ENCODE measurements at regions not wholly inside any gene's neighbourhood (a gene's known extent, or its start where the extent isn't known, plus 50 kb on each side); places are given as distances from the start of the nearest gene placed in this dataset.
A peak's percentile ranks its signal among the peaks of the same experiment; 100 is the strongest.

GRCh38 chr2:78309460-78309859 lies 716.0 kb upstream of the REG3G start:
- H3K4me1 ChIP-seq (ENCODE audit: low read depth), result no peaks in the 10 kb centered on the region
- no peak for TF ChIP-seq CTCF (IDR thresholded peaks at IDR 0.05)
- no peak for DNase-seq
- ATAC-seq, result no peak
- no peaks in the 10 kb centered on the region for H3K9me3 ChIP-seq
- intact Hi-C loops (cut with DNase I, micrococcal nuclease), result no loop called here
- H3K4me3 ChIP-seq, result no peak overlapping the region
- no peaks in the 10 kb centered on the region for H3K36me3 ChIP-seq (ENCODE audit: low read depth)

- Histone ChIP-seq H3K4me1 (ENCODE audit: low read depth) (no peaks in the 10 kb centered on the region), H3K36me3 (ENCODE audit: low read depth) (no peaks in the 10 kb centered on the region), H3K9me3 (no peaks in the 10 kb centered on the region), H3K4me3 (no peak overlapping the region)
- ATAC-seq (no peak), DNase-seq (no peak)
- intact Hi-C loops (cut with DNase I, micrococcal nuclease), result no loop called here
- no peak for TF ChIP-seq CTCF (IDR thresholded peaks at IDR 0.05)
Observed at GRCh38 chr2:78315368-78315767, 710.1 kb upstream of the REG3G start.

- H3K4me3 ChIP-seq, result no peak overlapping the region
- H3K36me3 ChIP-seq (ENCODE audit: low read depth), result no peaks in the 10 kb centered on the region
- DNase-seq, result no peak
- no peak for TF ChIP-seq CTCF (IDR thresholded peaks at IDR 0.05)
- no peaks in the 10 kb centered on the region for H3K9me3 ChIP-seq
- no peak for ATAC-seq
- H3K4me1 ChIP-seq (ENCODE audit: low read depth), result no peaks in the 10 kb centered on the region
- intact Hi-C loops (cut with DNase I, micrococcal nuclease), result no loop called here
Observed at GRCh38 chr2:78318275-78318674, 707.2 kb upstream of the REG3G start.

- Histone ChIP-seq H3K4me1 (ENCODE audit: low read depth) (no peaks in the 10 kb centered on the region), H3K36me3 (ENCODE audit: low read depth) (no peaks in the 10 kb centered on the region), H3K4me3 (no peak overlapping the region), H3K9me3 (no peaks in the 10 kb centered on the region)
- TF ChIP-seq CTCF (IDR thresholded peaks at IDR 0.05), result no peak
- ATAC-seq (no peak), DNase-seq (no peak)
- intact Hi-C loops (cut with DNase I, micrococcal nuclease), result no loop called here
Observed at GRCh38 chr2:78330193-78330592, 695.3 kb upstream of the REG3G start.

- H3K4me1 ChIP-seq (ENCODE audit: low read depth), result no peaks in the 10 kb centered on the region
- no peaks in the 10 kb centered on the region for H3K36me3 ChIP-seq (ENCODE audit: low read depth)
- intact Hi-C loops (cut with DNase I, micrococcal nuclease), result no loop called here
- no peak overlapping the region for H3K4me3 ChIP-seq
- H3K9me3 ChIP-seq, result no peaks in the 10 kb centered on the region
- DNase-seq (no peak), ATAC-seq (no peak)
- TF ChIP-seq CTCF (IDR thresholded peaks at IDR 0.05), result no peak
Observed at GRCh38 chr2:78351208-78351607, 674.3 kb upstream of the REG3G start.

GRCh38 chr2:78353168-78353567 lies 672.3 kb upstream of the REG3G start:
- no peaks in the 10 kb centered on the region for H3K9me3 ChIP-seq
- no peak for TF ChIP-seq CTCF (IDR thresholded peaks at IDR 0.05)
- ATAC-seq, result peak; percentile 42
- DNase-seq, result no peak
- no peaks in the 10 kb centered on the region for H3K36me3 ChIP-seq (ENCODE audit: low read depth)
- intact Hi-C loops (cut with DNase I, micrococcal nuclease), result no loop called here
- no peaks in the 10 kb centered on the region for H3K4me1 ChIP-seq (ENCODE audit: low read depth)
- no peak overlapping the region for H3K4me3 ChIP-seq
